T47D (cell line): ENCODE measurements at regions not wholly inside any gene's neighbourhood (a gene's known extent, or its start where the extent isn't known, plus 50 kb on each side); places are given as distances from the start of the nearest gene placed in this dataset.

Source experiments
- DNase-seq, 2 experiments: peaks; one replicate each; pipeline versions ENCODE4 v3.0.0 to v3.0.0-alpha.2; 2011 to 2012; ENCODE audit warnings: low read depth in 1 of 2, low spot score in 1 of 2
- JUND ChIP-seq: IDR thresholded peaks from 2 replicates; pipeline ENCODE4 v1.6.1; 2012; ENCODE audit warnings: low read depth
- in situ Hi-C: cut with HindIII; loops from 2 replicates; pipeline ENCODE4 v1.10.0; 2016; ENCODE audit warnings: low sequenced_read_pairs, low pct_unique_long_range_greater_than_20kb

- no peak for TF ChIP-seq JUND
- in situ Hi-C loops, result no loop called here
- DNase-seq, result no peak
Observed at GRCh38 chr5:56693220-56693579, 122.1 kb upstream of the MAP3K1 start.

DNA sequence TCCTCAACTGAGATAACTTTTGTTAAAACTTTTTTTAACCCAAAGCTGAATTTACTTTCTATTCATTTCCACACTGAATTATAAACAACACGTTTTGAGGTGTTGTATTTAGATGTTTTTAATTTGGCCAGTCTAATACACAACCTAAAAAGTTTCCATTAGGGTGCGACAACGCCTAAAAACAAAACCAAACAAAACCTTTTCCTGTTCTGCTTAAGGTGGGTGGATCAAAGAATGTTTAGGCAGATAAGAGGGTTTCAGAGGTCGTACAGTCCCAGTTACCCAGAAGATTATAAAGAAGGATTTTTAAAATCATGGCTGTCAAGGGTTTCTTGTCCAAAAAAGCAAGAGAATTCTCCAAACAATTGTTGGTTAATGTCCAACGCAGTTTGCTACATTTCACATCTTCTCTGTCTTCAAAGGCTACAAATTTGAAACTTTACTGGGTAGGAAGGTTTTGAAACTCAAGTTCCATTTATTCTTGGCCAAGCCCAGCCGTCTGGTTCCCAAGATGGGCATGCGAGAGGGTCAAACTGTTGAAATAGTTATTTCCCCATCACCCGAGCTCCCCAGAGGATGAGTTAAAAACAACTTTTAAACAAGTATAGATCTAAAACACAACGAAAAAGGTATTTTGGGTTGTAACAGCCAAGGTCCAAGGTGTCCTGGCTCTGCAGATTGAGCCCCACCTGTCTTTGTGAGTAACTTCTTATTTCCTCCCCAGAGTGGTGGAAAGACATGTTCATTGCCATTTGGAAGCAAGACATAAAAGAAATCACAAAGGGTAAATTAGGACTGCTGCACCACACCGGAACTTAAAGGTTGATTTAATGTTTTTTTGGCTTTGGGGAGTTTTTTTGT lies 122.8 kb upstream of the MAP3K1 start:
- DNase-seq, result no peak
- TF ChIP-seq JUND, result no peak

GRCh38 chr5:56688402-56688801 lies 126.9 kb upstream of the MAP3K1 start:
- no peak for DNase-seq
- in situ Hi-C loops, result no loop called here
- no peak for TF ChIP-seq JUND

More for the DNA sequence above, 122.8 kb upstream of the MAP3K1 start:
- in situ Hi-C loops, result no loop called here

- in situ Hi-C loops, result no loop called here
- no peak for TF ChIP-seq JUND
- DNase-seq, result no peak
Observed at GRCh38 chr5:56686337-56687195, 128.8 kb upstream of the MAP3K1 start.

DNA sequence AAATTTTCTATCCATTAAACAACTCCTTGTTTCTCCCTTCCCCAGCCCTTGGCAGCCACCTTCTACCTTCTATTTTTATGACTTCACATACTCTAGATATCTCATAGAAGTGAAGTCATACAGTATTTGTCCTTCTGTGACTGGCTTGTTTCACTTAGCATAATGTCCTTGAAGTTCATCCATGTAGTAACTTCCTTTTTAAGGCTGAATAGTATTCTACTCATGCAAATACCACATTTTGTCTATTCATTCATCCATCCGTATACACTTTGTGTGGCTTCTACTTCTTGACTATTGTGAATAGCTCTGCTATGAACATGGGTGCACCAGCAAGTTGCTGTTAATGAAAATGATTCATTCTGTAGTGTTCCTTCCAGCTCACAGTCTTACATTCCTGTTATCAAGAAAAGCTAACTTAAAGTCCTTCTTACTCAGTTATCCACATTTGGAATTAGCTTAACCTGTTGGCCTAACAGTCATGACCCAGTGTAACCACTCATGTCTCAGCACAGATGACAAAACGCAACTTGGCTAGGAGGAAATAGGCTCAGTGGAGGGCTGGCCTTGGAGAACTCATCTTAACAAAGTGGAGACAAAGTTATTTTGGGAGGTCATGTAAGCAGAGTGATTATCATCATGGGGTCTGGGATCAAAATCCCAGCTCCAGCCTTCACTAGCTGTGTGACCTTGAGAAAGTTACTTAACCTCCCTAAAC lies 129.7 kb upstream of the MAP3K1 start:
- TF ChIP-seq JUND, result no peak
- in situ Hi-C loops, result no loop called here
- no peak for DNase-seq

DNA sequence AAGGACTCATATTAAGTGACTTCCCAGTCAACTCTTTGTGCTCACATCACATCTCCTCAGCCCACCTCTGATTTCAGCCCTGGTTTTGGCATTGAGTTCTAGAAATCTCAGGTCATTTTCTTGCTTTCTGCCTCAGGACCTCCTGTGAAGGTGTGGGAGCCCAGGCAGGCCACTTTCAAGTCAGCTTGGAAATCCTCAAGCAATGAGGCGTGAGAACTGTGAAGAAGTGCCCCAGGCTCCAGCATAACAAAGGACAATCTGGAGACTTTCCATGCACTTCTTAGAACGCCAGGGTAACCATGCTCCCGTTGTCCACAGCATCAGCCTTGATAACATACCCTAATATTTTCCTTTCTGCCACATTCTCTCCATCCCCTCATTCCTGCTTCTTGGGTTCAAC lies 131.2 kb upstream of the MAP3K1 start:
- in situ Hi-C loops, result no loop called here
- TF ChIP-seq JUND, result no peak
- DNase-seq, result no peak

DNA sequence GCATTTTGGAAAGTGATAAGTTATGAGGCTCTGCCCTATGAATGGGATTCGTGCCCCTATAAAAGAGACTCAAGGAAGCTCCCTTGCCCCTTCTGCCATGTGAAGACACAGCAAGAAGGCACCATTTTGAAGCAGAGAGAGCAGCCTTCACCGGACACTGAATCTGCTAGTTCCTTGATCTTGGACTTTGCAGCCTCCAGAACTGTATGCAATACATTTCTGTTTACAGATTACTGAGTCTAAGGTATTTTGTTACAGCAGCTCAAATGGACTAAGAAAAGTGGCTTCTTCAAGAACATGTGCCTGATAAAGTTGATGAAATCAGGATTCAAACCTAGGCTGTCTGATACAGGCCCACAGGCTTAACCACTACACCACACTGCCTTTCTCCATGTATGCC lies 131.6 kb upstream of the MAP3K1 start:
- DNase-seq, result no peak
- in situ Hi-C loops, result no loop called here
- TF ChIP-seq JUND, result no peak

GRCh38 chr5:56683281-56683680 lies 132.1 kb upstream of the MAP3K1 start:
- DNase-seq, result no peak
- no peak for TF ChIP-seq JUND
- in situ Hi-C loops, result no loop called here

- DNase-seq, result no peak
- TF ChIP-seq JUND, result no peak
- in situ Hi-C loops, result no loop called here
Observed at GRCh38 chr5:56681346-56681745, 134.0 kb upstream of the MAP3K1 start.

- in situ Hi-C loops, result no loop called here
- no peak for TF ChIP-seq JUND
Observed at GRCh38 chr5:56680731-56681130, 134.6 kb upstream of the MAP3K1 start.

GRCh38 chr5:56677690-56678305 lies 137.6 kb upstream of the MAP3K1 start:
- DNase-seq, result no peak
- no peak for TF ChIP-seq JUND
- in situ Hi-C loops, result no loop called here

More at GRCh38 chr5:56680731-56681130, 134.6 kb upstream of the MAP3K1 start:
- DNase-seq, result no peak

- in situ Hi-C loops, result no loop called here
- TF ChIP-seq JUND, result no peak
- no peak for DNase-seq
Observed at GRCh38 chr5:56676091-56676768, 139.1 kb upstream of the MAP3K1 start.
